Loucy (cell line): ENCODE measurements at regions not wholly inside any gene's neighbourhood (a gene's known extent, or its start where the extent isn't known, plus 50 kb on each side); places are given as distances from the start of the nearest gene placed in this dataset.

Experiments used
- EZH2phosphoT487 ChIP-seq: fragments of 200-600 bp; IDR thresholded peaks from 2 replicates; pipeline ENCODE4 v1.6.1; 2018; ENCODE audit warnings: antibody characterized with exemption, mild to moderate bottlenecking, moderate library complexity, borderline replicate concordance
- TF ChIP-seq, protein P1 (sequence below): fragments of 200-600 bp; sonication (generic); conservative IDR thresholded peaks from 2 replicates; pipeline ENCODE4 v1.5.1; 2014; ENCODE audit warnings: mild to moderate bottlenecking, antibody characterized with exemption, low read length

DNA sequence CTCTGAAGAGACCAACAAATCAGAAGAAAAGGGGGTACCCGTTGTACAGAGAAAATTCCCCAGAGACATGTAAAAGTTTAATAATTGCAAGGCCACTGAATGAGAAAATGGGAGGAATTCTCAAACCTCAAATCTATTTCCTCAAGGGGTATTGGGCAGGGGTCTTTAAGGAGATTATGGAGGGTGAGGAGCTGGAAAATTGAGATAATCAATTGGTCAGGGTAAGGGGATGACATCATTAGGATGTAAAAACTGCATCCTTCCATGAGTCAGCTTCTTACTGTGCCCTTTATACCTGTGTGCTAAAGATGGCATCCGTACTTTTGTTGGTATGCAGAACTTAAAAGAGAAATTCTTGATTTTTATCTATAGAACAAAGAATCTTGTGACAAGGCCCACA lies 641.5 kb downstream of the LRFN5 start:
- TF ChIP-seq, protein P1, sequence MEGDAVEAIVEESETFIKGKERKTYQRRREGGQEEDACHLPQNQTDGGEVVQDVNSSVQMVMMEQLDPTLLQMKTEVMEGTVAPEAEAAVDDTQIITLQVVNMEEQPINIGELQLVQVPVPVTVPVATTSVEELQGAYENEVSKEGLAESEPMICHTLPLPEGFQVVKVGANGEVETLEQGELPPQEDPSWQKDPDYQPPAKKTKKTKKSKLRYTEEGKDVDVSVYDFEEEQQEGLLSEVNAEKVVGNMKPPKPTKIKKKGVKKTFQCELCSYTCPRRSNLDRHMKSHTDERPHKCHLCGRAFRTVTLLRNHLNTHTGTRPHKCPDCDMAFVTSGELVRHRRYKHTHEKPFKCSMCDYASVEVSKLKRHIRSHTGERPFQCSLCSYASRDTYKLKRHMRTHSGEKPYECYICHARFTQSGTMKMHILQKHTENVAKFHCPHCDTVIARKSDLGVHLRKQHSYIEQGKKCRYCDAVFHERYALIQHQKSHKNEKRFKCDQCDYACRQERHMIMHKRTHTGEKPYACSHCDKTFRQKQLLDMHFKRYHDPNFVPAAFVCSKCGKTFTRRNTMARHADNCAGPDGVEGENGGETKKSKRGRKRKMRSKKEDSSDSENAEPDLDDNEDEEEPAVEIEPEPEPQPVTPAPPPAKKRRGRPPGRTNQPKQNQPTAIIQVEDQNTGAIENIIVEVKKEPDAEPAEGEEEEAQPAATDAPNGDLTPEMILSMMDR: no peak
- no peak for TF ChIP-seq EZH2phosphoT487
